ENCODE measurements at regions not wholly inside any gene's neighbourhood (a gene's known extent, or its start where the extent isn't known, plus 50 kb on each side); places are given as distances from the start of the nearest gene placed in this dataset.

- no peak for TF ChIP-seq CTCF (IDR thresholded peaks at IDR 0.05)
- no peak for TF ChIP-seq POLR2AphosphoS5 (IDR thresholded peaks at IDR 0.05)
- no peak for TF ChIP-seq POLR2A (IDR thresholded peaks at IDR 0.05)
Measured at GRCh38 chr7:92973974-92974373, 137.6 kb upstream of the CDK6 start.
